ENCODE measurements at regions not wholly inside any gene's neighbourhood (a gene's known extent, or its start where the extent isn't known, plus 50 kb on each side); places are given as distances from the start of the nearest gene placed in this dataset.

- Mint-ChIP-seq H3K36me3 (ENCODE audit: low read depth) (no peaks in the 10 kb centered on the region), H3K27me3 (no peaks in the 10 kb centered on the region), H3K4me3 (no peak overlapping the region), H3K4me1 (ENCODE audit: low read depth) (no peaks in the 10 kb centered on the region), H3K27ac (no peak overlapping the region), H3K9me3 (peaks cover 19% of the 10 kb centered on the region)
These were observed 730.8 kb downstream of the C6orf118 start for GRCh38 chr6:164578616-164579015.

- no peaks in the 10 kb centered on the region for H3K4me1 Mint-ChIP-seq (ENCODE audit: low read depth)
- H3K36me3 Mint-ChIP-seq (ENCODE audit: low read depth): no peaks in the 10 kb centered on the region
- no peak overlapping the region for H3K27ac Mint-ChIP-seq
- no peak overlapping the region for H3K4me3 Mint-ChIP-seq
- no peaks in the 10 kb centered on the region for H3K27me3 Mint-ChIP-seq
- peaks cover 12% of the 10 kb centered on the region for H3K9me3 Mint-ChIP-seq
These were observed 738.6 kb downstream of the C6orf118 start for GRCh38 chr6:164570801-164571200.

GRCh38 chr6:164569509-164569908 lies 739.9 kb downstream of the C6orf118 start:
- no peaks in the 10 kb centered on the region for H3K4me1 Mint-ChIP-seq (ENCODE audit: low read depth)
- no peak overlapping the region for H3K4me3 Mint-ChIP-seq
- H3K27me3 Mint-ChIP-seq: no peaks in the 10 kb centered on the region
- H3K9me3 Mint-ChIP-seq: peaks cover 6% of the 10 kb centered on the region
- no peaks in the 10 kb centered on the region for H3K36me3 Mint-ChIP-seq (ENCODE audit: low read depth)
- no peak overlapping the region for H3K27ac Mint-ChIP-seq

- no peaks in the 10 kb centered on the region for H3K27me3 Mint-ChIP-seq
- H3K4me1 Mint-ChIP-seq (ENCODE audit: low read depth): no peaks in the 10 kb centered on the region
- H3K9me3 Mint-ChIP-seq: peaks cover 19% of the 10 kb centered on the region
- no peak overlapping the region for H3K27ac Mint-ChIP-seq
- no peak overlapping the region for H3K4me3 Mint-ChIP-seq
- no peaks in the 10 kb centered on the region for H3K36me3 Mint-ChIP-seq (ENCODE audit: low read depth)
These were observed 745.5 kb downstream of the C6orf118 start for GRCh38 chr6:164563924-164564323.

GRCh38 chr6:164561656-164562055 lies 747.7 kb downstream of the C6orf118 start:
- Mint-ChIP-seq H3K36me3 (ENCODE audit: low read depth) (no peaks in the 10 kb centered on the region), H3K4me1 (ENCODE audit: low read depth) (no peaks in the 10 kb centered on the region), H3K27me3 (no peaks in the 10 kb centered on the region), H3K9me3 (peaks cover 15% of the 10 kb centered on the region), H3K4me3 (no peak overlapping the region), H3K27ac (no peak overlapping the region)

GRCh38 chr6:164554700-164555476 lies 754.5 kb downstream of the C6orf118 start:
- Mint-ChIP-seq H3K27me3 (no peaks in the 10 kb centered on the region), H3K4me1 (ENCODE audit: low read depth) (no peaks in the 10 kb centered on the region), H3K4me3 (no peak overlapping the region), H3K27ac (no peak overlapping the region), H3K9me3 (peaks cover 15% of the 10 kb centered on the region), H3K36me3 (ENCODE audit: low read depth) (no peaks in the 10 kb centered on the region)

- peaks cover 14% of the 10 kb centered on the region for H3K9me3 Mint-ChIP-seq
- no peak overlapping the region for H3K27ac Mint-ChIP-seq
- no peaks in the 10 kb centered on the region for H3K36me3 Mint-ChIP-seq (ENCODE audit: low read depth)
These were observed 755.2 kb downstream of the C6orf118 start for GRCh38 chr6:164554226-164554625.

GRCh38 chr6:164551706-164552105 lies 757.7 kb downstream of the C6orf118 start:
- no peaks in the 10 kb centered on the region for H3K36me3 Mint-ChIP-seq (ENCODE audit: low read depth)
- H3K4me1 Mint-ChIP-seq (ENCODE audit: low read depth): no peaks in the 10 kb centered on the region
- no peaks in the 10 kb centered on the region for H3K27me3 Mint-ChIP-seq
- no peak overlapping the region for H3K4me3 Mint-ChIP-seq
- H3K27ac Mint-ChIP-seq: no peak overlapping the region
- peaks cover 13% of the 10 kb centered on the region for H3K9me3 Mint-ChIP-seq

More at GRCh38 chr6:164554226-164554625, 755.2 kb downstream of the C6orf118 start:
- H3K4me3 Mint-ChIP-seq: no peak overlapping the region
- H3K27me3 Mint-ChIP-seq: no peaks in the 10 kb centered on the region
- H3K4me1 Mint-ChIP-seq (ENCODE audit: low read depth): no peaks in the 10 kb centered on the region

GRCh38 chr6:164547076-164547475 lies 762.3 kb downstream of the C6orf118 start:
- Mint-ChIP-seq H3K4me1 (ENCODE audit: low read depth) (no peaks in the 10 kb centered on the region), H3K4me3 (no peak overlapping the region), H3K9me3 (peaks cover 9% of the 10 kb centered on the region), H3K27ac (no peak overlapping the region), H3K36me3 (ENCODE audit: low read depth) (no peaks in the 10 kb centered on the region), H3K27me3 (no peaks in the 10 kb centered on the region)

GRCh38 chr6:164546263-164546662 lies 763.1 kb downstream of the C6orf118 start:
- Mint-ChIP-seq H3K27ac (no peak overlapping the region), H3K27me3 (no peaks in the 10 kb centered on the region), H3K4me1 (ENCODE audit: low read depth) (no peaks in the 10 kb centered on the region), H3K36me3 (ENCODE audit: low read depth) (no peaks in the 10 kb centered on the region), H3K4me3 (no peak overlapping the region), H3K9me3 (peaks cover 3% of the 10 kb centered on the region)

- no peaks in the 10 kb centered on the region for H3K4me1 Mint-ChIP-seq (ENCODE audit: low read depth)
- H3K36me3 Mint-ChIP-seq (ENCODE audit: low read depth): no peaks in the 10 kb centered on the region
- H3K9me3 Mint-ChIP-seq: peaks cover 16% of the 10 kb centered on the region
- no peaks in the 10 kb centered on the region for H3K27me3 Mint-ChIP-seq
- no peak overlapping the region for H3K27ac Mint-ChIP-seq
- H3K4me3 Mint-ChIP-seq: no peak overlapping the region
These were observed 775.2 kb downstream of the C6orf118 start for GRCh38 chr6:164534070-164534766.

GRCh38 chr6:164533045-164533362 lies 776.4 kb downstream of the C6orf118 start:
- Mint-ChIP-seq H3K36me3 (ENCODE audit: low read depth) (no peaks in the 10 kb centered on the region), H3K27me3 (no peaks in the 10 kb centered on the region), H3K27ac (no peak overlapping the region), H3K4me3 (no peak overlapping the region), H3K4me1 (ENCODE audit: low read depth) (no peaks in the 10 kb centered on the region), H3K9me3 (peaks cover 12% of the 10 kb centered on the region)

- H3K27ac Mint-ChIP-seq: no peak overlapping the region
- H3K36me3 Mint-ChIP-seq (ENCODE audit: low read depth): no peaks in the 10 kb centered on the region
- no peaks in the 10 kb centered on the region for H3K27me3 Mint-ChIP-seq
- no peak overlapping the region for H3K4me3 Mint-ChIP-seq
- H3K4me1 Mint-ChIP-seq (ENCODE audit: low read depth): no peaks in the 10 kb centered on the region
- H3K9me3 Mint-ChIP-seq: peaks cover 12% of the 10 kb centered on the region
These were observed 777.0 kb downstream of the C6orf118 start for GRCh38 chr6:164532198-164533044.

- no peaks in the 10 kb centered on the region for H3K36me3 Mint-ChIP-seq (ENCODE audit: low read depth)
- H3K9me3 Mint-ChIP-seq: peaks cover 11% of the 10 kb centered on the region
- H3K27ac Mint-ChIP-seq: no peak overlapping the region
- no peaks in the 10 kb centered on the region for H3K27me3 Mint-ChIP-seq
- H3K4me1 Mint-ChIP-seq (ENCODE audit: low read depth): no peaks in the 10 kb centered on the region
- H3K4me3 Mint-ChIP-seq: no peak overlapping the region
These were observed 777.7 kb downstream of the C6orf118 start for GRCh38 chr6:164531736-164532135.

GRCh38 chr6:164528539-164528938 lies 780.9 kb downstream of the C6orf118 start:
- Mint-ChIP-seq H3K9me3 (peaks cover 5% of the 10 kb centered on the region), H3K36me3 (ENCODE audit: low read depth) (no peaks in the 10 kb centered on the region), H3K27ac (no peak overlapping the region), H3K4me1 (ENCODE audit: low read depth) (no peaks in the 10 kb centered on the region), H3K4me3 (no peak overlapping the region), H3K27me3 (no peaks in the 10 kb centered on the region)

Data from stimulated activated naive CD8-positive, alpha-beta T cell treated with anti-CD3 and anti-CD28 coated beads, Interleukin-15, Interleukin-2, amounts not matched to agents 100 ng/mL and 50 ng/mL, for 24 hours (primary cell).